ENCODE measurements at regions not wholly inside any gene's neighbourhood (a gene's known extent, or its start where the extent isn't known, plus 50 kb on each side); places are given as distances from the start of the nearest gene placed in this dataset.
"Not testable (repeated sequence)": the region's sequence is repeated elsewhere in the genome, so short reads cannot be mapped to it uniquely, and the experiment has no call there.

GRCh38 chr5:176112888-176113287 is 125.3 kb upstream of the SIMC1 start:
- H3K4me3 ChIP-seq; H2AFZ ChIP-seq; H3K9ac ChIP-seq; in situ Hi-C loops (cut with MboI); H3K9me3 ChIP-seq (ENCODE audit: low read depth); H3F3A ChIP-seq (ENCODE audit: insufficient read depth); H3K4me2 ChIP-seq (ENCODE audit: unreplicated experiment); H3K36me3 ChIP-seq (ENCODE audit: low read depth); H3K79me2 ChIP-seq (ENCODE audit: insufficient read depth); H4K20me1 ChIP-seq (ENCODE audit: insufficient read depth); H3K27ac ChIP-seq; DNase-seq; H3K27me3 ChIP-seq (replicated peaks; ENCODE audit: insufficient read depth); H3K9me2 ChIP-seq (ENCODE audit: insufficient read depth); H3K4me1 ChIP-seq (ENCODE audit: insufficient read depth): not testable (repeated sequence)
- no CpG with 5 or more reads among the region's 8 CpGs for WGBS, 2 experiments (ENCODE audit: low coverage in 1 of 2, low lambda C conversion rate in 2 of 2, missing lambda C conversion rate in 2 of 2)

GRCh38 chr5:176113673-176114335 is 124.4 kb upstream of the SIMC1 start:
- WGBS, 2 experiments (ENCODE audit: low coverage in 1 of 2, low lambda C conversion rate in 2 of 2, missing lambda C conversion rate in 2 of 2), result 17% methylated on average over 2 of the region's 6 CpGs; no CpG with 5 or more reads in 1 of the 2 experiments
- H3K9me2 ChIP-seq (ENCODE audit: insufficient read depth); DNase-seq; H3K79me2 ChIP-seq (ENCODE audit: insufficient read depth); H3K9ac ChIP-seq; H2AFZ ChIP-seq; H3K4me2 ChIP-seq (ENCODE audit: unreplicated experiment); H3K9me3 ChIP-seq (ENCODE audit: low read depth); H3K4me3 ChIP-seq; H3K4me1 ChIP-seq (ENCODE audit: insufficient read depth); H3F3A ChIP-seq (ENCODE audit: insufficient read depth); H3K27ac ChIP-seq; H3K27me3 ChIP-seq (replicated peaks; ENCODE audit: insufficient read depth); in situ Hi-C loops (cut with MboI); H3K36me3 ChIP-seq (ENCODE audit: low read depth); H4K20me1 ChIP-seq (ENCODE audit: insufficient read depth): not testable (repeated sequence)

GRCh38 chr5:176114825-176115224 is 123.4 kb upstream of the SIMC1 start:
- H3K79me2 ChIP-seq (ENCODE audit: insufficient read depth); H3K36me3 ChIP-seq (ENCODE audit: low read depth); H3K4me1 ChIP-seq (ENCODE audit: insufficient read depth); H3K9me3 ChIP-seq (ENCODE audit: low read depth); H4K20me1 ChIP-seq (ENCODE audit: insufficient read depth); H3K9me2 ChIP-seq (ENCODE audit: insufficient read depth); in situ Hi-C loops (cut with MboI); H2AFZ ChIP-seq; H3K27ac ChIP-seq; H3K4me3 ChIP-seq; H3K4me2 ChIP-seq (ENCODE audit: unreplicated experiment); H3K9ac ChIP-seq; DNase-seq; H3K27me3 ChIP-seq (replicated peaks; ENCODE audit: insufficient read depth); H3F3A ChIP-seq (ENCODE audit: insufficient read depth): not testable (repeated sequence)
- WGBS, 2 experiments (ENCODE audit: low coverage in 1 of 2, low lambda C conversion rate in 2 of 2, missing lambda C conversion rate in 2 of 2), result 13% methylated on average over 4 to 5 of the region's 7 CpGs

GRCh38 chr5:176117699-176118238 is 120.5 kb upstream of the SIMC1 start:
- H3K36me3 ChIP-seq (ENCODE audit: low read depth); H3K27me3 ChIP-seq (replicated peaks; ENCODE audit: insufficient read depth); H3F3A ChIP-seq (ENCODE audit: insufficient read depth); H2AFZ ChIP-seq; H3K9me3 ChIP-seq (ENCODE audit: low read depth); in situ Hi-C loops (cut with MboI); H3K4me3 ChIP-seq; H3K9ac ChIP-seq; H3K4me2 ChIP-seq (ENCODE audit: unreplicated experiment); H3K27ac ChIP-seq; H3K9me2 ChIP-seq (ENCODE audit: insufficient read depth); H3K79me2 ChIP-seq (ENCODE audit: insufficient read depth); DNase-seq; H3K4me1 ChIP-seq (ENCODE audit: insufficient read depth); H4K20me1 ChIP-seq (ENCODE audit: insufficient read depth): not testable (repeated sequence)
- WGBS, 2 experiments (ENCODE audit: low coverage in 1 of 2, low lambda C conversion rate in 2 of 2, missing lambda C conversion rate in 2 of 2), result 2 to 7% methylated on average over 4 of the region's 8 CpGs

GRCh38 chr5:176122361-176122760 is 115.9 kb upstream of the SIMC1 start:
- H3K36me3 ChIP-seq (ENCODE audit: low read depth); H3K4me3 ChIP-seq; in situ Hi-C loops (cut with MboI); H3K9me3 ChIP-seq (ENCODE audit: low read depth); H3F3A ChIP-seq (ENCODE audit: insufficient read depth); H3K4me1 ChIP-seq (ENCODE audit: insufficient read depth); H3K9ac ChIP-seq; H4K20me1 ChIP-seq (ENCODE audit: insufficient read depth); H3K9me2 ChIP-seq (ENCODE audit: insufficient read depth); H3K27me3 ChIP-seq (replicated peaks; ENCODE audit: insufficient read depth); H2AFZ ChIP-seq; H3K27ac ChIP-seq; H3K4me2 ChIP-seq (ENCODE audit: unreplicated experiment); H3K79me2 ChIP-seq (ENCODE audit: insufficient read depth); DNase-seq: not testable (repeated sequence)
- 28 to 31% methylated on average over 2 of the region's 2 CpGs for whole genome bisulfite sequencing, 2 experiments (ENCODE audit: low coverage in 1 of 2, low lambda C conversion rate in 2 of 2, missing lambda C conversion rate in 2 of 2)

- H3K4me1 ChIP-seq (ENCODE audit: insufficient read depth); H3K27ac ChIP-seq; in situ Hi-C loops (cut with MboI); H3K79me2 ChIP-seq (ENCODE audit: insufficient read depth); H3K27me3 ChIP-seq (replicated peaks; ENCODE audit: insufficient read depth); H3K36me3 ChIP-seq (ENCODE audit: low read depth); H3K9me2 ChIP-seq (ENCODE audit: insufficient read depth); DNase-seq; H4K20me1 ChIP-seq (ENCODE audit: insufficient read depth); H3K9ac ChIP-seq; H3K4me2 ChIP-seq (ENCODE audit: unreplicated experiment); H3F3A ChIP-seq (ENCODE audit: insufficient read depth); H2AFZ ChIP-seq; H3K4me3 ChIP-seq; H3K9me3 ChIP-seq (ENCODE audit: low read depth): not testable (repeated sequence)
- WGBS, 2 experiments (ENCODE audit: low coverage in 1 of 2, low lambda C conversion rate in 2 of 2, missing lambda C conversion rate in 2 of 2), result 59 to 60% methylated on average over 11 of the region's 11 CpGs
Measured at GRCh38 chr5:176124120-176124519, 114.1 kb upstream of the SIMC1 start.
